ENCODE measurements at regions not wholly inside any gene's neighbourhood (a gene's known extent, or its start where the extent isn't known, plus 50 kb on each side); places are given as distances from the start of the nearest gene placed in this dataset.
"Not testable (repeated sequence)": the region's sequence is repeated elsewhere in the genome, so short reads cannot be mapped to it uniquely, and the experiment has no call there.

- Mint-ChIP-seq H3K27ac (no peak overlapping the region), H3K27me3 (no peaks in the 10 kb centered on the region), H3K36me3 (ENCODE audit: low read depth) (no peaks in the 10 kb centered on the region), H3K9me3 (no peaks in the 10 kb centered on the region), H3K4me3 (no peak overlapping the region), H3K4me1 (peaks cover 30% of the 10 kb centered on the region)
- peak; percentile 52 for ATAC-seq (replicated peaks)
Measured at GRCh38 chr7:142445019-142445686, 187.3 kb upstream of the PRSS58 start.

- Mint-ChIP-seq H3K4me3 (peak overlapping the region; percentile 46), H3K27ac (no peak overlapping the region), H3K9me3 (no peaks in the 10 kb centered on the region), H3K4me1 (peaks cover 39% of the 10 kb centered on the region), H3K27me3 (no peaks in the 10 kb centered on the region), H3K36me3 (ENCODE audit: low read depth) (no peaks in the 10 kb centered on the region)
- ATAC-seq (replicated peaks): no peak
Measured at GRCh38 chr7:142443216-142444010, 185.6 kb upstream of the PRSS58 start.

DNA sequence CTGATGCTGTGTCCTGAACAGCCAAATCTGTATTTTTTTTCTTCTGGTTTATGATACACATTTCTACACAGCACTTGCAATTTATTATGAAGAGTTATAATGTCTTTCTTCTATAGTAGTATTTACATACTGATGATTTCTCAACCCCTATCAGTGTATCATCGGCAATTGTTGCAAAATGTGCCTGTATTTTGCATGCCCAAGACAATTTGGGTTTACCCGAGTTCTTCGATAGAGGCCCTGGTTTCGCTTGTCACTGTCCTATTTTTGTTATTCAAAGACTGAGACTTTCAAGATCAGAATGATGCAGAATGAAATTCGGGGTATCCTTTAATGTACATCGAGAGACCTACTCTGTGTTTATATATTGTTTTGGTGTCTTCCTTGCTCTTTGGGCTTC, 184.5 kb upstream of the PRSS58 start:
- Mint-ChIP-seq H3K36me3 (ENCODE audit: low read depth) (no peaks in the 10 kb centered on the region), H3K9me3 (no peaks in the 10 kb centered on the region), H3K4me3 (peak overlapping the region; percentile 46), H3K27ac (no peak overlapping the region), H3K4me1 (peaks cover 41% of the 10 kb centered on the region), H3K27me3 (no peaks in the 10 kb centered on the region)
- ATAC-seq (replicated peaks): no peak

GRCh38 chr7:142440906-142441411, 183.1 kb upstream of the PRSS58 start:
- H3K4me1 Mint-ChIP-seq: peaks cover 43% of the 10 kb centered on the region
- ATAC-seq (replicated peaks): peak; percentile 77
- H3K36me3 Mint-ChIP-seq (ENCODE audit: low read depth): no peaks in the 10 kb centered on the region
- no peaks in the 10 kb centered on the region for H3K9me3 Mint-ChIP-seq
- no peak overlapping the region for H3K27ac Mint-ChIP-seq
- peak overlapping the region; percentile 47 for H3K4me3 Mint-ChIP-seq
- H3K27me3 Mint-ChIP-seq: no peaks in the 10 kb centered on the region

DNA sequence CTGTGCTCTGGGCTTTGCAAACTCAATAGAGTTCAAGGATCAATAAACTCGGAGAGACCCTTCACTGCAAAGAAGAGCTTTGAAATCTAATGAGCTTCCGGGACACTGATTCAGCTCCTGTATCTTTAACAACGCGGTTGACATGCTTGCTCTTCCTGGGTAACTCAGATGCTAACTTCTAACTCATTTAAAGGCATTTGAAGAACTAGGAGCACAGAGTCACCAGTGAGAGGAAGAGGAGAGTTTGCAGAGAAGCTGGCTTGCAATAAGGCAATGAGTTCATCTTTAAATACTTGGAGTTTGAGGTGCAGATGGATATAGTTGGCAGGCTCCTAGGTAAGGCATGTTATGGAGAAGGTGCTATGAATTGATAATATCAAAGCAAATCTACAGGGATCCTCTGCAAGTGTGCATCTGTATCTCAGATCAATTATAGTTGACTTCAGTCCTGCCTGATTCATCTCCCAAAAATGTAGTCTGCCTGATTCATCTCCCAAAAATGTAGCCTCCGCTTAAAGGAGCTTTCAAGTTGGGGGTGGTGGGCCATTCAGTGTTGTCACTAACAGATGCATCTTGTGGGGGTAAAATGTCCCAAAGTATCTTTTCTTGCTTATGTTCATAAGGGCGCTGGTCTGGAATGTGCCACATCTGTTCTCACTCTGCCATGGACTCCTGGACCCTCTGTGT, 182.5 kb upstream of the PRSS58 start:
- ATAC-seq (replicated peaks): no peak
- H3K27ac Mint-ChIP-seq: no peak overlapping the region
- peaks cover 48% of the 10 kb centered on the region for H3K4me1 Mint-ChIP-seq
- H3K4me3 Mint-ChIP-seq: peak overlapping the region; percentile 47
- no peaks in the 10 kb centered on the region for H3K9me3 Mint-ChIP-seq
- no peaks in the 10 kb centered on the region for H3K36me3 Mint-ChIP-seq (ENCODE audit: low read depth)
- H3K27me3 Mint-ChIP-seq: no peaks in the 10 kb centered on the region

DNA sequence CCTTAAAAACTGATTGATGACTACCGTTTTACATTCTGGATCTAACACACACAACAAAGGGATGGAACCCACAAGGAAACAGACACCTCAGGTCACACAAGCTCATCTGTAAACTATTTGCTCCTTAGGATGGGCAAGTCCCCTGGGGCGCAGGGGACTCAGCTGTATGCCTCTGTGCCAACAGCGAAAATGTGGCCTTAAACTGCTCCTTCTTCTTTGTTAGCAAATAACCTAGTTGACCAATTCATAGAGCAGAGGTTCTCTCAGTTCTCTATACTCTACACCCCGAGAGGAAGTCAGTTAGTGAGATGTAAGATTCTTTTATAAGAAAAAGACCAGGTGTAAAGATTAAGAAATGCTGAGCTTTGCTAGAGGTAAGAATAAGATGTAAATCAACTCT, 181.9 kb upstream of the PRSS58 start:
- no peaks in the 10 kb centered on the region for H3K36me3 Mint-ChIP-seq (ENCODE audit: low read depth)
- peaks cover 43% of the 10 kb centered on the region for H3K4me1 Mint-ChIP-seq
- peak overlapping the region; percentile 47 for H3K4me3 Mint-ChIP-seq
- ATAC-seq (replicated peaks): no peak
- no peak overlapping the region for H3K27ac Mint-ChIP-seq
- no peaks in the 10 kb centered on the region for H3K27me3 Mint-ChIP-seq
- no peaks in the 10 kb centered on the region for H3K9me3 Mint-ChIP-seq

- ATAC-seq (replicated peaks): no peak
- Mint-ChIP-seq H3K9me3 (no peaks in the 10 kb centered on the region), H3K36me3 (ENCODE audit: low read depth) (no peaks in the 10 kb centered on the region), H3K27ac (no peak overlapping the region), H3K27me3 (no peaks in the 10 kb centered on the region), H3K4me1 (peaks cover 43% of the 10 kb centered on the region), H3K4me3 (no peak overlapping the region)
Measured at GRCh38 chr7:142438923-142439515, 181.2 kb upstream of the PRSS58 start.

DNA sequence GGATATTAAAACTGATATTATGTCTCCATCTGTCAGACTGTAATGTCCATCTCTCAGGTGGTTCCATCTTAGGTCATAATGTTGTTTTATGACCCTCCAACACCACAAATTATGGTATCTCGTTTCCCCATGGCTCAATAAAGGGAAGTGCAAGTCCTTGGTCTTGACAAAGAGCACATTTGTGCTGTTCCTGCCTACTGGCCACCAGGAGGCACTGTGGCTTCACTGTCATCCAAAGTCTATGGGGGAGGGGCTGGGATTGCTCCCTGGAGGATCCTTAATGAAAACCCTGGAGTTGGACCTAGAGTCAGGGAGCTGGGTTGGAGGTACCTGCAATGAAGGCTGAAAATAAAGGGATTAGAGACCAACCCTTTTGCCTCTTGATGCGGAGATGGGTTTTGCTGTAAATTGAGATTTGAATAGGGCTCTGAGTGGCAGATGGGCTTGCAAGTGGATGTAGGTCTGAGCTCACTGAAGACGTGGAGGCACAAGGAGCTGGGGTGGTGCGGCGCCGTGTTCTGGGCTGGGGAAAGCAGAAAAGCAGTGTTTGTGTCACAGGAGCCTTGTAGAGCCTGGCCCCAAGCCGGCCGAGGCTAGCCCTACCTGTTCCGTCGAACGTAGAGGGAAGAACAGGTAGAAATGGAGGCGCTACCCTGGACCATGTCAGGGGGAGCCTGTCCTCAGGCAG, 180.5 kb upstream of the PRSS58 start:
- H3K4me3 Mint-ChIP-seq: no peak overlapping the region
- no peaks in the 10 kb centered on the region for H3K9me3 Mint-ChIP-seq
- no peak for ATAC-seq (replicated peaks)
- no peaks in the 10 kb centered on the region for H3K27me3 Mint-ChIP-seq
- H3K36me3 Mint-ChIP-seq (ENCODE audit: low read depth): no peaks in the 10 kb centered on the region
- H3K27ac Mint-ChIP-seq: no peak overlapping the region
- H3K4me1 Mint-ChIP-seq: peaks cover 39% of the 10 kb centered on the region

- Mint-ChIP-seq H3K36me3 (ENCODE audit: low read depth) (no peaks in the 10 kb centered on the region), H3K27ac (no peak overlapping the region), H3K27me3 (no peaks in the 10 kb centered on the region), H3K4me3 (no peak overlapping the region), H3K9me3 (no peaks in the 10 kb centered on the region), H3K4me1 (peaks cover 36% of the 10 kb centered on the region)
- no peak for ATAC-seq (replicated peaks)
Measured at GRCh38 chr7:142437741-142438140, 179.9 kb upstream of the PRSS58 start.

DNA sequence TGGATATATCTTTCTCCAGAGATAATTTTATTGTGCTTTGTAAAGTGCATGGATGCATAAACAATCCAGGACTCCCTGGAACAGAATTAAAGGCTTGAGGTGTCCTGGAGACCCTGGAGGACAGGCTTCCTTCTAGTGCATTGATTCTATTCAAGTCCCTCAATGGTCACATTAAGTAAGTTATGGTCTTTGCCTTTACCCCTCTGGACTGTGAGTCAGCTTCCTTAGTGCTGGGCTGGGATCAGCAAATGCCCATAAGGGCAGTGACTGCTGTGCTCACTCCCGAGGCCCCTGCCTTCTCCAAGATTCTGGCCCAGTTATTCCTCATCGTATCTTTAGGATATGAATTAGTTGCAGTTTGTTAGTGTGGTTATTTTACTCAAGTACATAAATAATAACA, 178.7 kb upstream of the PRSS58 start:
- Mint-ChIP-seq H3K27me3 (no peaks in the 10 kb centered on the region), H3K9me3 (no peaks in the 10 kb centered on the region), H3K4me1 (peaks cover 31% of the 10 kb centered on the region), H3K4me3 (peak overlapping the region; percentile 66), H3K36me3 (ENCODE audit: low read depth) (no peaks in the 10 kb centered on the region), H3K27ac (no peak overlapping the region)
- ATAC-seq (replicated peaks): no peak

DNA sequence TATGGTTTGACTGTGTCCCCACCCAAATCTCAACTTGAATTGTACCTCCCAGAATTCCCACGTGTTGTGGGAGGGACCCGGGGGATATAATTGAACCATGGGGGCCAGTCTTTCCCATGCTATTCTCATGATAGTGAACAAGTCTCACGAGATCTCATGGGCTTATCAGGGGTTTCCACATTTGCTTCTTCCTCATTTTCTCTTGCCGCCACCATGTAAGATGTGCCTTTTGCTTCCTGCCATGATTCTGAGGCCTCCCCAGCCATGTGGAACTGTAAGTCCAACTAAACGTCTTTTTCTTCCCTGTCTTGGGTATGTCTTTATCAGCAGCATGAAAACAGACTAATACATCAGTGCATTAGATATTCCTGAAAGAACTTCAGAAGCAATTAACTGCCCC, 177.7 kb upstream of the PRSS58 start:
- H3K9me3 Mint-ChIP-seq; ATAC-seq (replicated peaks); H3K36me3 Mint-ChIP-seq (ENCODE audit: low read depth); H3K27me3 Mint-ChIP-seq: not testable (repeated sequence)
- Mint-ChIP-seq H3K27ac (peak overlapping the region; percentile 63), H3K4me1 (peaks cover 22% of the 10 kb centered on the region), H3K4me3 (peak overlapping the region; percentile 66)

- H3K9me3 Mint-ChIP-seq: no peaks in the 10 kb centered on the region
Measured at GRCh38 chr7:142434666-142435167, 176.9 kb upstream of the PRSS58 start.

GRCh38 chr7:142434133-142434532, 176.3 kb upstream of the PRSS58 start:
- not testable (repeated sequence) for H3K27me3 Mint-ChIP-seq; H3K9me3 Mint-ChIP-seq; H3K36me3 Mint-ChIP-seq (ENCODE audit: low read depth); H3K27ac Mint-ChIP-seq
- ATAC-seq (replicated peaks): peak; percentile 52
- H3K4me3 Mint-ChIP-seq: peak overlapping the region; percentile 66
- peaks cover 21% of the 10 kb centered on the region for H3K4me1 Mint-ChIP-seq

More at GRCh38 chr7:142434666-142435167, 176.9 kb upstream of the PRSS58 start:
- Mint-ChIP-seq H3K4me3 (peak overlapping the region; percentile 66), H3K36me3 (ENCODE audit: low read depth) (no peaks in the 10 kb centered on the region), H3K27me3 (no peaks in the 10 kb centered on the region), H3K4me1 (peaks cover 21% of the 10 kb centered on the region), H3K27ac (no peak overlapping the region)
- ATAC-seq (replicated peaks): no peak

- H3K9me3 Mint-ChIP-seq: no peaks in the 10 kb centered on the region
- H3K36me3 Mint-ChIP-seq (ENCODE audit: low read depth): no peaks in the 10 kb centered on the region
- no peak overlapping the region for H3K27ac Mint-ChIP-seq
- H3K4me3 Mint-ChIP-seq: no peak overlapping the region
- no peaks in the 10 kb centered on the region for H3K27me3 Mint-ChIP-seq
- ATAC-seq (replicated peaks): no peak
- peaks cover 17% of the 10 kb centered on the region for H3K4me1 Mint-ChIP-seq
Measured at GRCh38 chr7:142432377-142432776, 174.5 kb upstream of the PRSS58 start.
